H1 (cell line): ENCODE measurements at regions not wholly inside any gene's neighbourhood (a gene's known extent, or its start where the extent isn't known, plus 50 kb on each side); places are given as distances from the start of the nearest gene placed in this dataset.

Experiments
- CTCF ChIA-PET: fragments of 300-600 bp; sonication (Branson Sonifier 250); formaldehyde crosslinking; loops from one replicate; lab custom pipeline; 2021; ENCODE audit not compliant: partially characterized antibody; lab: Charles Lee
- POLR2A ChIA-PET: fragments of 300-600 bp; sonication (Branson Sonifier 250); formaldehyde crosslinking; loops from one replicate; lab custom pipeline; 2021; ENCODE audit warnings: inconsistent platforms; ENCODE audit not compliant: partially characterized antibody; lab: Charles Lee
- DNase-seq, 2 experiments: peaks; one replicate each; pipeline versions ENCODE4 v3.0.0 to v3.0.0-alpha.2; 2010 to 2022; ENCODE audit warnings: low spot score in 2 of 2, low read depth in 1 of 2, mixed read lengths in 1 of 2
- FAIRE-seq: peaks from 2 replicates; lab custom pipeline; 2011; peaks lifted over from hg19 to GRCh38; lab: Jason Lieb, UNC
- H2AFZ ChIP-seq: 2 replicates; pipeline ENCODE4 v1.8.1; 2012; ENCODE audit warnings: low read length, inconsistent platforms
- H2AK5ac ChIP-seq: 2 replicates; pipeline ENCODE4 v1.6.1; 2013; ENCODE audit warnings: low read depth, low read length
- H2BK120ac ChIP-seq: replicated peaks from 2 replicates; pipeline ENCODE3; 2013; ENCODE audit warnings: low read depth, low read length, inconsistent platforms
- H2BK12ac ChIP-seq: 2 replicates; pipeline ENCODE4 v1.6.1; 2013; ENCODE audit warnings: low read depth, low read length
- H2BK15ac ChIP-seq: 2 replicates; pipeline ENCODE4 v1.6.1; 2013; ENCODE audit warnings: low read length
- H2BK20ac ChIP-seq: 2 replicates; pipeline ENCODE4 v1.6.1; 2013; ENCODE audit warnings: low read length
- H2BK5ac ChIP-seq: 2 replicates; pipeline ENCODE4 v1.6.1; 2013; ENCODE audit warnings: low read depth, low read length
- H3K14ac ChIP-seq: 2 replicates; pipeline ENCODE4 v1.6.1; 2013; ENCODE audit warnings: inconsistent platforms; ENCODE audit not compliant: insufficient read length
- H3K18ac ChIP-seq: 2 replicates; pipeline ENCODE4 v1.6.1; 2013; ENCODE audit warnings: low read length; ENCODE audit errors: extremely low read depth
- H3K23ac ChIP-seq: 2 replicates; pipeline ENCODE4 v1.6.1; 2013; ENCODE audit warnings: inconsistent platforms; ENCODE audit not compliant: insufficient read length
- H3K23me2 ChIP-seq: 2 replicates; pipeline ENCODE4 v1.6.1; 2013; ENCODE audit warnings: low read depth, low read length
- H3K27ac ChIP-seq: 2 replicates; pipeline ENCODE4 v1.6.1; 2011; ENCODE audit warnings: low read depth, low read length, inconsistent platforms
- H3K27me3 ChIP-seq, 4 experiments: replicated peaks in 1 of 4; 1 replicate in 1 of 4; 2 replicates in 3 of 4; pipeline versions ENCODE4 v1.6.1 to v1.8.1; 2011 to 2013; ENCODE audit warnings: low read length in 3 of 4, mild to moderate bottlenecking in 3 of 4, inconsistent platforms in 2 of 4, mixed read lengths in 2 of 4, moderate library complexity in 1 of 4; ENCODE audit not compliant: control insufficient read depth in 3 of 4, insufficient read depth in 3 of 4; ENCODE audit errors: extremely low read depth in 1 of 4
- H3K36me3 ChIP-seq, 4 experiments: 2 replicates each; pipeline versions ENCODE4 v1.6.1 to v1.8.1; 2011 to 2013; ENCODE audit warnings: mild to moderate bottlenecking in 4 of 4, low read length in 3 of 4, moderate library complexity in 2 of 4, control low read depth in 1 of 4, inconsistent platforms in 1 of 4; ENCODE audit not compliant: insufficient read depth in 4 of 4, control insufficient read depth in 2 of 4
- H3K4ac ChIP-seq: replicated peaks from 2 replicates; pipeline ENCODE3; 2013; ENCODE audit warnings: low read length, low read depth, mixed read lengths, inconsistent platforms; ENCODE audit not compliant: insufficient read length
- H3K4me1 ChIP-seq, 4 experiments: replicated peaks in 1 of 4; 1 replicate in 1 of 4; 2 replicates in 3 of 4; pipeline versions ENCODE4 v1.6.1 to v1.8.1; 2011 to 2013; ENCODE audit warnings: low read length in 3 of 4, inconsistent platforms in 2 of 4, mixed read lengths in 1 of 4; ENCODE audit not compliant: insufficient read depth in 4 of 4, control insufficient read depth in 3 of 4
- H3K4me2 ChIP-seq, 2 experiments: 2 replicates each; pipeline versions ENCODE4 v1.6.1 to v1.8.1; 2011 to 2013; ENCODE audit warnings: low read depth in 2 of 2, low read length in 2 of 2, control low read depth in 1 of 2, inconsistent platforms in 1 of 2, mild to moderate bottlenecking in 1 of 2; ENCODE audit not compliant: insufficient read depth in 1 of 2
- H3K4me3 ChIP-seq, 4 experiments: fragments of 200-600, 300-600 bp in 1 of 4; sonication (generic), shearing (Covaris generic), sonication (Bioruptor Twin) in 1 of 4; 2 replicates each; pipeline versions ENCODE4 v1.5.1 to v1.8.1; 2011 to 2016; ENCODE audit warnings: low read length in 4 of 4, low read depth in 3 of 4, control low read depth in 2 of 4, inconsistent platforms in 2 of 4, mild to moderate bottlenecking in 2 of 4, mixed read lengths in 1 of 4, moderate library complexity in 1 of 4; ENCODE audit not compliant: insufficient read depth in 2 of 4; ENCODE audit errors: extremely low read depth in 1 of 4
- H3K56ac ChIP-seq: replicated peaks from 2 replicates; pipeline ENCODE3; 2013; ENCODE audit warnings: low read depth, mild to moderate bottlenecking, mixed read lengths, low read length, inconsistent platforms; ENCODE audit not compliant: insufficient read length
- H3K79me1 ChIP-seq: 2 replicates; pipeline ENCODE4 v1.6.1; 2013; ENCODE audit warnings: low read depth, low read length, control low read depth
- H3K79me2 ChIP-seq, 2 experiments: 2 replicates each; pipeline versions ENCODE4 v1.6.1 to v1.8.1; 2012 to 2013; ENCODE audit warnings: low read length in 2 of 2, mild to moderate bottlenecking in 2 of 2, inconsistent platforms in 1 of 2; ENCODE audit not compliant: insufficient read depth in 2 of 2, control insufficient read depth in 1 of 2
- H3K9ac ChIP-seq, 4 experiments: replicated peaks in 1 of 4; 1 replicate in 1 of 4; 2 replicates in 3 of 4; pipeline versions ENCODE4 v1.6.1 to v1.8.1; 2011 to 2013; ENCODE audit warnings: low read depth in 3 of 4, low read length in 3 of 4, control low read depth in 2 of 4, mild to moderate bottlenecking in 2 of 4, moderate library complexity in 2 of 4, inconsistent platforms in 1 of 4; ENCODE audit errors: extremely low read depth in 1 of 4
- H3K9me3 ChIP-seq, 2 experiments: 2 replicates each; pipeline versions ENCODE4 v1.6.1 to v1.8.1; 2012 to 2013; ENCODE audit warnings: mild to moderate bottlenecking in 2 of 2, moderate library complexity in 2 of 2, control low read depth in 1 of 2, inconsistent platforms in 1 of 2, low read depth in 1 of 2, low read length in 1 of 2, mixed read lengths in 1 of 2; ENCODE audit not compliant: insufficient read depth in 2 of 2
- H4K20me1 ChIP-seq, 2 experiments: replicated peaks in 1 of 2; 2 replicates each; pipeline versions ENCODE3 to v1.8.1; 2011 to 2013; ENCODE audit warnings: inconsistent platforms in 2 of 2, low read length in 2 of 2, mild to moderate bottlenecking in 1 of 2; ENCODE audit not compliant: insufficient read depth in 2 of 2, control insufficient read depth in 1 of 2
- H4K5ac ChIP-seq: 2 replicates; pipeline ENCODE4 v1.6.1; 2013; ENCODE audit warnings: low read length, low read depth, mixed read lengths, inconsistent platforms; ENCODE audit not compliant: insufficient read length
- H4K8ac ChIP-seq: 2 replicates; pipeline ENCODE4 v1.8.0; 2013; ENCODE audit warnings: mild to moderate bottlenecking, moderate library complexity, low read length, inconsistent platforms; ENCODE audit not compliant: insufficient read depth; ENCODE audit errors: extremely low read depth
- H4K91ac ChIP-seq: replicated peaks from 2 replicates; pipeline ENCODE3; 2013; ENCODE audit warnings: low read length, mixed read lengths, inconsistent platforms; ENCODE audit not compliant: insufficient read length
- CBX8 ChIP-seq: fragments of 300-800, 300-1000 bp; sonication (generic); IDR thresholded peaks from 2 replicates; pipeline ENCODE4 v1.7.1; 2016; ENCODE audit warnings: low read depth, low read length, borderline replicate concordance
- CHD1 ChIP-seq: IDR thresholded peaks from 2 replicates; pipeline ENCODE4 v1.6.1; 2012; ENCODE audit warnings: low read depth, low read length, improper control_type of control experiment
- KDM1A ChIP-seq: fragments of 200-600, 300-600 bp; sonication (generic); IDR thresholded peaks from 2 replicates; pipeline ENCODE4 v1.7.1; 2016; ENCODE audit warnings: mild to moderate bottlenecking, low read length, borderline replicate concordance
- MAFK ChIP-seq: IDR thresholded peaks from 2 replicates; pipeline ENCODE4 v1.6.1; 2012; ENCODE audit warnings: low read depth, mild to moderate bottlenecking, improper control_type of control experiment, low read length
- NRF1 ChIP-seq: IDR thresholded peaks from 2 replicates; pipeline ENCODE4 v1.6.1; 2011; ENCODE audit warnings: mild to moderate bottlenecking, low read depth, low read length, improper control_type of control experiment
- SIRT6 ChIP-seq: IDR thresholded peaks from one replicate; pipeline ENCODE4 v1.7.1; 2012; ENCODE audit warnings: low read length, inconsistent platforms
- SIX5 ChIP-seq: IDR thresholded peaks from 2 replicates; pipeline ENCODE4 v1.6.1; 2011; ENCODE audit warnings: mild to moderate bottlenecking, low read depth, low read length
- SUZ12 ChIP-seq: fragments of 200-600 bp; sonication (generic); IDR thresholded peaks from 2 replicates; pipeline ENCODE4 v1.6.1; 2012; ENCODE audit warnings: mild to moderate bottlenecking, inconsistent platforms, low read length, moderate library complexity, mixed read lengths
- TAF1 ChIP-seq: IDR thresholded peaks from 2 replicates; pipeline ENCODE4 v1.6.1; 2011; ENCODE audit warnings: mild to moderate bottlenecking, low read depth, low read length
- TBP ChIP-seq: IDR thresholded peaks from 2 replicates; pipeline ENCODE4 v1.6.1; 2011; ENCODE audit warnings: low read depth, low read length, improper control_type of control experiment
- TCF12 ChIP-seq: IDR thresholded peaks from 2 replicates; pipeline ENCODE4 v1.6.1; 2011; ENCODE audit warnings: low read depth, mild to moderate bottlenecking, low read length
- TEAD4 ChIP-seq: IDR thresholded peaks from 2 replicates; pipeline ENCODE4 v1.6.1; 2012; ENCODE audit warnings: low read depth, low read length, inconsistent platforms, mixed read lengths
- WGBS, 2 experiments: shearing (Covaris generic) in 1 of 2; methylation state at CpG; one replicate each; pipeline versions ENCODE4 v1.1.6 to v1.1.7; 2013 to 2015; ENCODE audit warnings: low lambda C conversion rate in 2 of 2, mixed read lengths in 2 of 2, inconsistent platforms in 1 of 2, low coverage in 1 of 2, missing lambda C conversion rate in 1 of 2; ENCODE audit not compliant: insufficient replicate concordance in 2 of 2, insufficient coverage in 1 of 2, insufficient read length in 1 of 2; ENCODE audit errors: extremely low coverage in 1 of 2, missing lambda C conversion rate in 1 of 2; 5-methylcytosine and 5-hydroxymethylcytosine counted together
- TF ChIP-seq, protein P1 (sequence below): IDR thresholded peaks from 2 replicates; pipeline ENCODE4 v1.6.1; 2012; ENCODE audit warnings: inconsistent platforms
- TF ChIP-seq, protein P2 (sequence below): IDR thresholded peaks from 2 replicates; pipeline ENCODE4 v1.6.1; 2011; ENCODE audit warnings: low read length, improper control_type of control experiment

- Histone ChIP-seq H3K79me1 (no peaks in the 10 kb centered on the region), H3K9me3 (peaks cover 58 to 96% of the 10 kb centered on the region in 2 experiments), H2AK5ac (no peak overlapping the region), H3K4me2 (no peak overlapping the region), H3K14ac (no peak overlapping the region), H3K18ac (no peak overlapping the region), H2BK15ac (no peak overlapping the region), H4K5ac (no peak overlapping the region), H3K79me2 (no peaks in the 10 kb centered on the region), H2BK120ac (no peak overlapping the region), H3K9ac (no peak overlapping the region), H2BK20ac (no peak overlapping the region), H3K27ac (no peak overlapping the region), H3K27me3 (no peaks in the 10 kb centered on the region), H4K8ac (no peak overlapping the region), H4K20me1 (no peaks in the 10 kb centered on the region), H3K56ac (no peak overlapping the region), H3K4ac (no peak overlapping the region), H2BK5ac (no peak overlapping the region), H2BK12ac (no peak overlapping the region), H3K23me2 (no peaks in the 10 kb centered on the region), H3K4me3 (no peak overlapping the region), H2AFZ (no peak overlapping the region), H3K23ac (no peak overlapping the region), H3K36me3 (no peaks in the 10 kb centered on the region), H3K4me1 (no peaks in the 10 kb centered on the region), H4K91ac (no peak overlapping the region)
- FAIRE-seq (no peak), DNase-seq (no peak)
- CTCF ChIA-PET, result no interaction called here
- POLR2A ChIA-PET, result no interaction called here
- WGBS, 2 experiments, result 71% methylated on average over 6 of the region's 6 CpGs; no CpG with 5 or more reads in 1 of the 2 experiments
- TF ChIP-seq SIRT6 (no peak), KDM1A (no peak), TBP (no peak), MAFK (no peak), CHD1 (no peak), SUZ12 (no peak), NRF1 (no peak), CBX8 (no peak), TAF1 (no peak), TCF12 (no peak), TEAD4 (no peak), SIX5 (no peak)
- TF ChIP-seq, protein P1, sequence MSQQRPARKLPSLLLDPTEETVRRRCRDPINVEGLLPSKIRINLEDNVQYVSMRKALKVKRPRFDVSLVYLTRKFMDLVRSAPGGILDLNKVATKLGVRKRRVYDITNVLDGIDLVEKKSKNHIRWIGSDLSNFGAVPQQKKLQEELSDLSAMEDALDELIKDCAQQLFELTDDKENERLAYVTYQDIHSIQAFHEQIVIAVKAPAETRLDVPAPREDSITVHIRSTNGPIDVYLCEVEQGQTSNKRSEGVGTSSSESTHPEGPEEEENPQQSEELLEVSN, result no peak
- TF ChIP-seq, protein P2, sequence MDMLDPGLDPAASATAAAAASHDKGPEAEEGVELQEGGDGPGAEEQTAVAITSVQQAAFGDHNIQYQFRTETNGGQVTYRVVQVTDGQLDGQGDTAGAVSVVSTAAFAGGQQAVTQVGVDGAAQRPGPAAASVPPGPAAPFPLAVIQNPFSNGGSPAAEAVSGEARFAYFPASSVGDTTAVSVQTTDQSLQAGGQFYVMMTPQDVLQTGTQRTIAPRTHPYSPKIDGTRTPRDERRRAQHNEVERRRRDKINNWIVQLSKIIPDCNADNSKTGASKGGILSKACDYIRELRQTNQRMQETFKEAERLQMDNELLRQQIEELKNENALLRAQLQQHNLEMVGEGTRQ, result no peak
These were observed 1682.9 kb downstream of the TP53TG3F start for GRCh38 chr16:35142147-35142808.
